Tibial nerve (tissue), 4 donors: ENCODE measurements at regions not wholly inside any gene's neighbourhood (a gene's known extent, or its start where the extent isn't known, plus 50 kb on each side); places are given as distances from the start of the nearest gene placed in this dataset.

Experiments used
- EP300 ChIP-seq, 2 donors: sonication (generic); formaldehyde crosslinking; IDR thresholded peaks; one replicate each; pipeline ENCODE4 v1.6.1; 2017; ENCODE audit warnings: antibody characterized with exemption in 2 of 2, mild to moderate bottlenecking in 1 of 2
- POLR2A ChIP-seq, 2 donors: fragments of 450-650 bp; IDR thresholded peaks; one replicate each; pipeline ENCODE4 v1.6.1; 2017; ENCODE audit warnings: antibody characterized with exemption in 2 of 2, mild to moderate bottlenecking in 2 of 2, moderate library complexity in 2 of 2
- TF ChIP-seq, protein P1 (sequence below), 5 experiments: fragments of 200-600 bp in 3 of 5; fragments of 450-650 bp in 2 of 5; sonication (generic) in 3 of 5; IDR thresholded peaks; one replicate each; pipeline ENCODE4 v1.5.1; 2016 to 2019; ENCODE audit warnings: antibody characterized with exemption in 5 of 5, mild to moderate bottlenecking in 3 of 5, moderate library complexity in 2 of 5

GRCh38 chr12:91984556-91984955, 161.1 kb downstream of the BTG1 start:
- TF ChIP-seq, protein P1, sequence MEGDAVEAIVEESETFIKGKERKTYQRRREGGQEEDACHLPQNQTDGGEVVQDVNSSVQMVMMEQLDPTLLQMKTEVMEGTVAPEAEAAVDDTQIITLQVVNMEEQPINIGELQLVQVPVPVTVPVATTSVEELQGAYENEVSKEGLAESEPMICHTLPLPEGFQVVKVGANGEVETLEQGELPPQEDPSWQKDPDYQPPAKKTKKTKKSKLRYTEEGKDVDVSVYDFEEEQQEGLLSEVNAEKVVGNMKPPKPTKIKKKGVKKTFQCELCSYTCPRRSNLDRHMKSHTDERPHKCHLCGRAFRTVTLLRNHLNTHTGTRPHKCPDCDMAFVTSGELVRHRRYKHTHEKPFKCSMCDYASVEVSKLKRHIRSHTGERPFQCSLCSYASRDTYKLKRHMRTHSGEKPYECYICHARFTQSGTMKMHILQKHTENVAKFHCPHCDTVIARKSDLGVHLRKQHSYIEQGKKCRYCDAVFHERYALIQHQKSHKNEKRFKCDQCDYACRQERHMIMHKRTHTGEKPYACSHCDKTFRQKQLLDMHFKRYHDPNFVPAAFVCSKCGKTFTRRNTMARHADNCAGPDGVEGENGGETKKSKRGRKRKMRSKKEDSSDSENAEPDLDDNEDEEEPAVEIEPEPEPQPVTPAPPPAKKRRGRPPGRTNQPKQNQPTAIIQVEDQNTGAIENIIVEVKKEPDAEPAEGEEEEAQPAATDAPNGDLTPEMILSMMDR (IDR thresholded peaks at IDR 0.05): no peak
- no peak for TF ChIP-seq EP300 (IDR thresholded peaks at IDR 0.05)
- no peak for TF ChIP-seq POLR2A (IDR thresholded peaks at IDR 0.05)
